Stimulated activated CD4-positive, alpha-beta T cell treated with anti-CD3 and anti-CD28 coated beads, Interleukin-1b, Interleukin-23, amount 100 ng/mL, for 4 hours (primary cell): ENCODE measurements at regions not wholly inside any gene's neighbourhood (a gene's known extent, or its start where the extent isn't known, plus 50 kb on each side); places are given as distances from the start of the nearest gene placed in this dataset.
"Not testable (repeated sequence)": the region's sequence is repeated elsewhere in the genome, so short reads cannot be mapped to it uniquely, and the experiment has no call there.

Experiments
- DNase-seq, 2 donors: peaks; one replicate each; pipeline ENCODE4 v3.0.0-alpha.2; 2020; ENCODE audit warnings: low read depth in 2 of 2

DNA sequence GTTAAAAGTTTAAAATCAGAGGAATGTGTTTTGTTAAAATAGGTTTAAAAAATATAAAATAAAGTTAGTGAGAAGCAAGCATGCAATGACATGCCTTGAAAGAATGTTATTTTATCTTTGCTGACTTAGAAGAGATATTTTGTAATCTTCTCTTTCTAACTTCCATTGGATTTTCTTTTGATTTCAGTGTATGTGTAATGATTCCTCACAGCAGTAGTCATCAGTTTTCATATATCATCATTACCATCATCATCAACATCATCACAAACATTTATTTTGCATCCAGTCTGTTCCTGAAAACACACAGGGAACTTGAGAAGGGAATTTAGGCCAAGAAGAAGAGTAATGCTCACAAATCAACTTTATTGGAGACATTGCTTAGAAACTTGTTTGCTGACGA, 699.6 kb downstream of the TAF11L14 start:
- no peak for DNase-seq

DNA sequence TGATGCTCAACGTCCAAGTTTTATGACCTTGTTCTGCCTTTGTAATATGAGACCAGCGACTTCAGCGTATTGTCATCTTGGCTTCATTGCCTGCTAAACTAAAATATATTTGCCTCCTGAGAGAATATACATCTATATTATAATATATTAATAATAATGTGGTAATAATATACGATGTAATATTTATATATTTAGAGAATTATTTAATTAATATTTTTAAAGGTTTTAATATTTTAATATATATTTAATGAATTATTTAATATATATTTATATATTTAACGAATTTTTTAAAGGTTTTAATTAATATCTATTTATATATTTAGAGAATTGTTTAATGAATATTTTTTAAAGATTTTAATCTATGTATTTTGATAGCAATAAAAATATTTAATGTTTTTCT, 700.7 kb downstream of the TAF11L14 start:
- DNase-seq = no peak

DNA sequence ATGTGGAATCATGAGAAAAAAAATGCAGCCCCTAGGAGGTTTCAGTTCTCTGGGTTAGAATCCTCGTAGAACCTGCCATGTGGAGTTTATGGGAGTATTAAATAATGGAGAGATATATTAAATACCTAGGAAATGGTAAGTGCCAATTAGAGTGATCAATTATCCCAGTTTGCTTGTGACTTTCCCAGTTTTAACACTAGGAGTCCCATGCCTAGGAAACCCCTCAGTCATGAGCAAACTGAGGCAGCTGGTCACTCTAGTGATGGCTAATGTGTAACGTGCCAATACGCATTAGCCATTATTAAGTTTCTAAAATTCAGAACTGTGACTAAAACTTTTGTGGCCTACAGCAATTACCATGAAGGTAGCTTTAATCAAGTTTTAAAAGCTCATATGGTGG, 720.6 kb downstream of the TAF11L14 start:
- DNase-seq = no peak

DNA sequence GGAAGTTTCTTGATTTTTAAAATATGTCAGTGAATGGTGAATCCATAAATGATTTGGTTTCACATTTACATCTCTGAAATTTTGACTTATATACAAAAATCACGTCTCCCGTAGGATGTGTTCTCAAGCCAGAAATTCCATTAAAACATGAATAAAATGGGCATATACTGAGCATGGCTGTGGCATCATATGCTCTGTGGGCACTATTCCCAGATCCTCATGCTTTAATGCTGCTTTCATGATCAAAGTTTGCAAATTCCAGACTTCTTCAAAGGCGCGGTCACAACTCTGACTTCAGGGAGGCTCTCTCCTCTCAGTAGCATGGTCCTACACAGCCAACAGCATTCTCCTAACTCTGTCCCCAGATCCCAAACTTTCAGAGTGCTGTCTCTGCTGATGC, 723.2 kb downstream of the TAF11L14 start:
- no peak for DNase-seq

DNA sequence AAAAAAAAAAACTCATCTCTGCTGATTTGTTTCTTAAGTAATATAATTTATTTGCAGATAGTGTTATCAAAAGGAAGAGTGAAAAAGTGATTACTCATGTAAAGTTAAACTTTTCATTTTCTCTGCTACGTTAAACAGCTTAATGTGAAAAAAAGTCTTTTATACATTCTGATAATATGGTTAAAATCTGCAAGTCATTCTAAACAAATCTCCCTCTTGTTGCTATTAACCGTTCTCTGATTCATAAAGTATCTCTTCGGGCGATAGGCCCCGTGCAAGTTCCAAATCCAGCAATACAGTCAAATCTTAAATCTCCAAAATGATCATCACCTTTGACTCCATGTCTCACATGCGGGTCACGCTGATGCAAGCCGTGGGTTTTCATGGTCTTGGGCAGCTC, 732.0 kb downstream of the TAF11L14 start:
- DNase-seq = no peak

DNA sequence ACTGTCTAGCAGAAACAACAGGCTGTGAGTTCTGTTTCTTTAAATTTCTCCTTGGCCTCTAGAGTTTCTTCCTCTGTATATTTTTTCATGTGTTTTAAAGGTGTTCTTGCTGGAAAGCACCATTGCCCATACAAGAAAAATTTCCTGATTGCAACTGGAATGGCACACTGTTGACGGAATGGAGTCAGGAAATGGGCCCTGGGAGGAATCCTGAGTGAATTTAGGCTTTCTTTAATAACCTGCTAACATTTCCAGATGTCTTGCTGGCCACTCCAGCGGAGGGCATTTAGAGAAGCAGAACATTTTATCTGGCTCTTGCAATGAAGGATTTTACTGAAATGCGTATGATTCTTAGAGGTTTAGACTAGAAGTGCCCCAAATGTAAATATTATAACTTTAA, 736.3 kb downstream of the TAF11L14 start:
- DNase-seq = no peak

DNA sequence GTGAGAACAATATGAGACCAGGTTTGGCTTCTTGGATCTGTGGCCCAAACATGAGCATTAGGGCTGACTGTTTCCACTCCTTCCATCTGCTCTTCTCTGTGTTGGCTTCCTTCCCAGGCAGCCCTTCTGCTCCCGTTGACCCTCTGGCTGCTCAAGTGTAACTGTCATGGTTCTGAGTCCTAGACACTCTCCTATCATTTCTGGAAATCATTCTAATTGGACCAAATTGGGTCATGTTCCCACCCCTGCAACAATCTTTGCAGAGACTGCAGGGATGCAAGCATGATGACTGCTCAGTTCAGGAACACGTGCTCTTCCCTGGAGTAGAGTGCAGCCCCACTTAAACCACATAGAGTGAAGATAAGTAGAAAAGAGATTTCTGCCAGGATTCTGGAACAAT, 741.4 kb downstream of the TAF11L14 start:
- no peak for DNase-seq

DNA sequence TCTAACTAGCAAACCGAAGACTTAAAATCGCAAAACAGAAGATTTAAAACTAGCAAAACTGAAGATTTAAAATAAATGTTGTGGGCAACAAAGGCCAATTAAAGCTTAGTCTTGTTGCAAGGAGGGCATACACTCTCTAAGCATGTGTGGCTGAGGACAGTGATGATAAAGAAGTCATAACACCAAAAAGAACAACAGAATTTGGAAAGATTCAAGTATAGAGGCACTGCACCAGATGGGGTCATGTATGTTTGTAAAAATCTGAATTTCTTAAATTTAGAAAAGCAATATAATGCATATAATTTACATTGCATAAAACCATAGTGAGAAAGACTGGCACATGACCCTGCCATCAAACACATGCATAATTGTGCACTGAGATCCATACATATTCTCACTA, 743.8 kb downstream of the TAF11L14 start:
- no peak for DNase-seq

DNA sequence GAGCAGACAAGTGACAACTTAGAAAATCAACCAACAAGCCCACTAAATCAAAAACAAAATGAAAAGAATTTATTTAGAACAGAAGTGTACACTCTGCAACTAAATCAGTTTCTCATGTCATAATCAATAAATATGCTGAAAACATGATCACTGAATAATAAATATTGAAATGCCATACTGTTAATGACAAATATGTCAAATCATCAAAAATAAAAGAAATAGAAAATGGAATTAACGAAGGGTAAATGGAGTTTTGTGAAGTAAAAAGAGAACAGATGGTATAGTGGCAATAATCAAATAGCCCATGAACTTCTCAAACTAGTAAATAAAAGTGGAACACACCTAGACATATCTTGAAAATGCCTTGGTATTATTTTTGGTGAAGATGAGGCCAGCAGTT, 744.9 kb downstream of the TAF11L14 start:
- no peak for DNase-seq

DNA sequence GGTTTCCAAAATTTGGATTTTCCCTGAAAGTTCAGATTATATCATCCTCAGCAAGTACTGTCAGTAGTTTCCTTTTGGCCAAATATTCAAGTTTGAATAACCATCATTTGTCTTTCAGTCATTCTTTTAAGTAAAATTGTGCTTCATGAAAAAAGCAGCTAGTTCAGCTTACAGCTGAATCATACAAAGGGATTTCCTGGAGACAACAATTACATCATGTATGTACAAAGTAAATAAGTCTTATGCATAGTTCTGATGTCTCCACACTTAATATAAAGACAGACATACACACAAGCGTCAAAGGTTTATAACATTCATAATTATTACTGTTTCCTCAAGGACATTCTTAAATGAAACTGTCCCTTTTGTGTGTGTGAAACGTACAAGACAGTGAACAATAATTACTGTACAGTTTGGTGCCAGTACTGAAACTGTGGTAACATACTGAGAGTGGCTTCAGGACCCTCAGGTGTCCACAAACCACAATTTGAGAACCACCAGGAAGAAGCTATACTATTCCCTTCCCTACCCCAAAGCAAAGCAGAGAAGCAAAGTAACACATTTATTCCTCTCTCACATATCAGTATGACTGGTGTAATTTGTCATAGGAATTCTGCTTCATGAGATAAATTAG, 746.6 kb downstream of the TAF11L14 start:
- no peak for DNase-seq

DNA sequence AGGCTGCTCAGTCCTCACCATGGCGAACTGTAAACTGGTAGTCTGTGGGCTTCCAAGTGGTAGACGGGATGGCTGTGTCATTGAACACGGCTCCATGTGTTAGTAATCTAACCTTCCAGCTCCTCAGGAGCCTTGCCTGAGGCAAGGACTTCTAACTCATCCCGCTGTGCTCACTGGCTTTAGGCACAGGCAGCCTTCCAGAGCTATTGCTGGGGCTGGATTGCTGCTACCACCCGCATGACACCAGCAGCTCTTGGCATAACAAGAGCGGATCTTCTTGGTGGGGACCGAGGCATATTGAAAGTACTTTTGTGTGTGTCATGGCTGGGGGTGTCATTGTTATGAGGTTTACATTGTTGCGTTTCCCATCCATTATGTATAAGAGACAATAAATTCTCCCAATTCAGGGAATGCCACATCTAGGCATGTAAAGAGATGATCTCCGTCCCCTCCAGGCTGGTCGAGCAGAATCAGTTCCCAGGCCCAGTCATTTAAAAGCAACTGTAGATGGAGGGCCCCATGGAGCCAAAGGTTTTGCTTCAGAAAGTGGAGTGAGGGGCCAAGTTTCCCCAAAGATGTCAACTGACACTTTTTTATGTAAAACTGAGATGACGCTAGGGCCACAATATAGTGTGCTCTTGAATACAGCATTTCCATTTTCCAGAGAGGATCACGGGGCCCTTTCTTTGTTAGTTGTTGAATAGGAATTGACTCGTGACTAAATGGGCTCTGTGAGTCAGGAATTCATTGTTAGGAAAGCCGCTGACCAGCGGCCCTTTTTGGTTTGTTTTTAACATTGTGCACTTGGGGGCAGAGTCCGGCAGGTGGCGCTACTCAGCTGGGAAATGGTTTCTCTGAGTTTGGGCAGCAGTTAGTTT, 759.5 kb downstream of the TAF11L14 start:
- DNase-seq = peak; percentile 1 to 24

DNA sequence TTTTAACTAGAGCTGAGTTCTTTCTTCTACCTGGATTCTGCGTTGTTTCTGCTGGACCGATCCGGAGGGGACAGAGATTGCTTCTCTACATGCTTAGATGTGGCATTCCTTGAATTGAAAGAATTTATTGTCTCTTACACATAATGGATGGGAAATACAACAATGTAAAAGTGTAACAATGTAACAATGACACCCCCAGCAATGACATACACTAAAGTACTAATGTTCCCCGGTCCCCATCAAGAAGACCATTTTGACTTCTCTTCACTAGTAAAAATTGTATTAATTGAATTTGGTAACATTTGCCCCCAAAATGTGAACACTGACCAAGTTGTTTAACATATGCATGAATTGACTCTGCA, 760.2 kb downstream of the TAF11L14 start:
- no peak for DNase-seq

DNA sequence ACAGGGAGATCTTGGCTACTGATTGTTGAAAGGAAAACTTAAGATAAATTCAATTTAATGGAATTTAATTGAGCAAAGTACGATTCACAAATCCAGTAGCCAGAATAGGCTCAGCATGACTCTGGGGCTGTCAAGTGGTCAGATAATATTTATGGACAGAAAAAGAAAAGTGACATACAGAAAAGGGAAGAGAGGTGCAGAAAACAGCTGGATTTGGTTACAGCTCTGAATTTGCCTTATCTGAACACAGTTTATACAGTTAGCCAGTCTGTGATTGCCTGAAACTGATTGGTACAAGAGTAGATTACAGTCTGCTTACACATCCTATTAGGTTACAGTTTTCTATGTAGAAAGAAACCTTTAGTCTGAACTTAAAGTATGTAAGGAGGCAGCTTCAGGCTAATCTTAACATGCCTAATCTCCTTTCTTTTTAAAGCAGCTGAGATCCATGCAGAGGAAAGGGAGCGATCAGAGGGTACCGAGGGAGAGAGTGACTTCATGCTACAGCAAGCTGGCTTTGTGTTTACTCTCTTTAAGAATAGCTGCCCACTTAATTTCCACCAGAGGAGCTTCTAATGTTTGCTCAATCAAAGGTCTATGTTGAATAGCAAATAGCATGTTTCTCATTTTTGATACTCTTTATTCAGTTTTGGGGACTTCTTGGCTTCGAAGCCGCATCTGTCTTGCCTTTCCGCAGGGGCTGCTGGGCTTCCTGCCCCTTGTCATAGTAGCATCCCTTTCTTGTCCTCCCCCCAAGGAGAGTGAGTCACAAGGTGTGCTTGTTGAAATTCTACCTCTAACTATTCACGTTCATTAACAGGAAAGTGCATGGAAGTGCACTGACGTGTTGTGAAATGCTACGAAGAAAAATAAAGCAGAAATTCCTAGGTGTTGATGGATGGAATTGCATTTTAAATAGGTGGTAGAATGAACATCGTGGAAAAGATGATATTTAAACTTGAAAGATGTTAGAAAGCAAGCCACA, 761.2 kb downstream of the TAF11L14 start:
- DNase-seq = no peak

DNA sequence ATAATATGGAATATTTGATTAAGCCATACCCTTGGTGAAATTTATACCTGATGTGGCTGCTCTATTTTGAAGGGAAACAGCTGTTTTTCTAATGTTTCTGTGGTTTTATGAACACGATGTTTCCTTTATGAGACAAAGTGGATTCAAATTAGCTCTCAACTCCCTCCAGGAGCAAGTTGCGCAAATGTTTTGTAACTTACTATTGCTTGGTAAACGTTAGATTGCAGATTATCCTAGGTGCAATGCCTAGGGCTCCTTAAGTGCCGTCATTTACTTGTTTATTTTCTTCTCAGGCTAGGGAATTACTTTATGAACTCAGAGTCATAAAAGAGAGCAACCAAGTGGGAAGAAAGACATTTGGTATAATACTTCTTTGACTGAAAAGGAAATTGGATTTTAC, 763.1 kb downstream of the TAF11L14 start:
- no peak for DNase-seq

DNA sequence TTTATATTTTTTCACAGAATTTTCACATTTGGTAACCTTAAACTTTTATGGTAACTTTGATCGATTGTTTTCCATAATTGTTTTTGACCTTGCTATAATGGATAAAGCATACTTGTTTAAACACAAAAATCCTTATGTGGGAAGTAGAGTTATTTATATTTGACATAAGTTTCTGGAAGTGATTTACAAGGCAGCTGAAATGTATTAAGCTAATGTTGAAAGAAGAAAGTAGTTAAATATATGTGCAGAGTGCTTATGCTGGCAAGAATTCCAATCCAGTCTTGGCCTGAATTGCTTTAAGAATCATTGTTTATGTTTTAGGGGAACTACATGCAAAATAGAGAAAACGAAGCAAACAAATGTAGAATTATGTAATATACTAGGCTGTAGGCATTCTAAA, 763.6 kb downstream of the TAF11L14 start:
- DNase-seq = no peak

DNA sequence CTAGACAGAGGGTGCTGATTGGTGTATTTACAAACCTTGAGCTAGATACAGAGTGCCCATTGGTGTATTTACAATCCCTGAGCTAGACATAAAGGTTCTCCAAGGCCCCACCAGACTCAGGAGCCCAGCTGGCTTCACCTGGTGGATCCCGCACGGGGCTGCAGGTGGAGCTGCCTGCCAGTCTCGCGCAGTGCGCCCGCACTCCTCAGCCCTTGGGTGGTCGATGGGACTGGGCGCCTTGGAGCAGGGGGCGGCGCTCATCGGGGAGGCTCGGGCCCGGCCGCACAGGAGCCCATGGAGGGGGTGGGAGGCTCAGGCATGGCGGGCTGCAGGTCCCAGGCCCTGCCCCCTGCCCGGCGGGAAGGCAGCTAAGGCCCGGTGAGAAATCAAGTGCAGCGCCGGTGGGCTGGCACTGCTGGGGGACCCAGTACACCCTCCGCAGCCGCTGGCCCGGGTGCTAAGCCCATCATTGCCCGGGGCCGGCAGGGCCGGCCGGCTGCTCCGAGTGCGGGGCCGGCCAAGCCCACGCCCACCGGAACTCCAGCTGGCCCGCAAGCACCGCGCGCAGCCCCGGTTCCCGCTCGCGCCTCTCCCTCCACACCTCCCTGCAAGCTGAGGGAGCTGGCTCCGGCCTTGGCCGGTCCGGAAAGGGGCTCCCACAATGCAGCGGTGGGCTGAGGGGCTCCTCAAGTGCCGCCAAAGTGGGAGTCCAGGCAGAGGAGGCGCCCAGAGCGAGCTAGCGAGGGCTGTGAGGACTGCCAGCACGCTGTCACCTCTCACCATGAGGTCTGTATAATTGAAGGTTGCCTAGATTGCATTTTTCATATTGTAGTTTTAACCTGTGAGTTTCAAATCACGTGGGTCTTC, 765.4 kb downstream of the TAF11L14 start:
- DNase-seq = not testable (repeated sequence)

DNA sequence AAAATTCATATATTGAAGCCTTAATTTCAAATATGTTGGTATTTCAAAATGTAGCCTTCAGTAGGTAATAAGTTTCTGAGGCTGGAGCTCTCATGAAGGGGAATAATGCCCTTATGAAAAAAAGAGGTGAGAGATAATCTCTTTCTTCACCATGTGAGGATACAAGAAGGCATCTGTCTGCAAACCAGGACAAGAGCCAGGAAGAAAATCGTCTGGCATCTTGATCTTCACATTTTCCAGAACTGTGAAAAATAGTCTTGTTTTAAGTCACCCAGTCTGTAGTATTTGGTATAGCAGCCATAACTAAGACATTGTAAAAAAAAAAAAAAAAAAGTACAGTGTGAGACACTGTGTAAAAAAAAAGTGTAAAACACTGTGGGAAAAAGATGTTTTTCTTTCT, 768.9 kb downstream of the TAF11L14 start:
- no peak for DNase-seq

DNA sequence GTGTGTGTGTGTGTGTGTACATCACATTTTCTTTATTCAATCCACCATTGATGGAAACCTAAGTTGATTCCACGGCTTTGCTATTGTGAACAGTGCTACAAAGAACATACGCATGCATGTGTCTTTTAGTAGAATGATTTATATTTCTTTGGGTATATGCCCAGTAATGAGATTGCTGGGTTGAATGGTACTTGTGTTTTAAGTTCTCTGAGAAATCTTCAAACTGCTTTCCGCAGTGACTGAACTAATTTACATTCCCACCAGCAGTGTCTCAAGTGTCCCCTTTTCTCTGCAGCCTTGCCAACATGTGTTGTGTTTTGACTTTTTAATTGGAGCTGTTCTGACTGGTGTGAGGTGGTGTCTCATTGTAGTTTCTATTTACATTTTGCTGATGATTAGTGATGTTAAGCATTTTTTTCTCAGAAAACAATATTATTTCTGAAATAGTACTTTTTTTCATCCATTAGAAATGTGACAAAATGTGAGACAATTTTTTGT, 769.7 kb downstream of the TAF11L14 start:
- DNase-seq = no peak

DNA sequence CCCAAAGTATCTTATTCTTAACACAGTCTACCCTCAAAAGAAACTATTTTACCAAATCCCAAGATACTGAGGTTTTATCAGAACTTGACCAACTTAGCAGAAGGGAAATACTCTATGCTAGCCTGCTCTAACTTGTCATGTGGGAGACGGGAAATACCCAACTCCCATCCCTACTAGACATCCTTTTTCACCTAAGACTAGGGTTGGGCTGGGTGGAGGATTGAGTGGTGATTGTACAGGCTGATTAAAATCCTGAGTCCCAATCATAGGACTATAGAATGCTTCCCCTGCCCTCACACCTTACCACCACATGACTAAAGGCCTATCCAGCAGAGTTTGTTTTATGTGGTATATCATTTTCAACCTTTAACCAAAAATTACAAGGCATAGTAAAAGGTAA, 786.5 kb downstream of the TAF11L14 start:
- no peak for DNase-seq

DNA sequence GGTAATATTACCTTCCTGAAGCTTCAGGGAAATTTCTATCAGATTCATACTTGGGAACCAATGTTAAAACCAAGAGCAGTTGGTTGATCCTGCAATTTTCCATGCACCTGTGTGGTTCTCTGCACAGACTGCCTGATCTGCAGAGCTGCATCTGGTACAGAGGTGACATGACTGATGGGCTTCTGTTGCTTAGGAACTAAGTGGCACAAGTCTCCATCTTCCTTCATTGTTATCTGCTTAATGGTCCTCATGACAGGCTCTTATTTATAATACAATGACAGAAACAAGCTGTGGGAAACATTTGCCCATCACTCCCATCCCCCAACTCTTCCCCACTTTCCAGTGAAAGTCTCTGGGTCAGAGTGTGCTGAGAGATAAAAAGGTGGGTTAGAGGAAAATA, 799.1 kb downstream of the TAF11L14 start:
- DNase-seq = no peak

DNA sequence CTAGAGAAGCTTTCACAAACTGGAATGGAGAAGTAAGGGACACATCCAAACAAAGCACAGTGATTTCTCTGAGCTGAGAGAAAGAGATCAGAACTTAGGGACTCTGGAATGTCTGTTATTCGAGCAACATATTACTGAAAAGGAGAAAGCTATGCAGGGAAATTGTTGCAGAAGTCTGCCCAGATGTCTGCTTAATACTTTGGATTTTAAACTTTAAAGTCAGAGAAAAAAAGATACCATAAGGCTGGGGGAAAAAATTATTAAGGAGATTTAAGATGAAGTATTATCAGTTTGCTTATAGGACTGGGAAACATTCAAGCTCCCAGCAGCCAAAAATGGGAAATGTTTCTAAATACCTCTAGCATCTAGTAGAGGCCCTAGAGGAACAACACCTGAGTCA, 803.9 kb downstream of the TAF11L14 start:
- no peak for DNase-seq
